ENCODE measurements at regions not wholly inside any gene's neighbourhood (a gene's known extent, or its start where the extent isn't known, plus 50 kb on each side); places are given as distances from the start of the nearest gene placed in this dataset.

GRCh38 chr5:165913059-165913458 is 2378.4 kb upstream of the WWC1 start:
- DNase-seq, result no peak

- no peak for DNase-seq
These were observed 2377.0 kb upstream of the WWC1 start for GRCh38 chr5:165914456-165914855.

DNA sequence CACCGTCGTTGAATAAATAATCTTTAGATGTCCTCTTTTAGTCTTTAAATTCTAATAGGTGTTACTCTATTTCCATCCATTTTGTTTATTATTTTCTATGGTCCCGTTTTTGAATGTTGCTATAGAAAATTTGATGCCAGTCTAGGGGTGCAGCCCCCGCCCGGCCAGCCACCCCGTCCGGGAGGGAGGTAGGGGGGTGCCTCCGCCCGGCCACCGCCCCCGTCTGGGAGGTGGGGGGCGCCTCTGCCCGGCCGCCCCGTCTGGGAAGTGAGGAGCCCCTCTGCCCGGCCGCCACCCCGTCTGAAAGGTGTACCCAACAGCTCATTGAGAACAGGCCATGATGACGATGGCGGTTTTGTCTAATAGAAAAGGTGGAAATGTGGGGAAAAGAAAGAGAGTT is 2372.2 kb upstream of the WWC1 start:
- no peak for DNase-seq

- DNase-seq, result no peak
These were observed 2370.8 kb upstream of the WWC1 start for GRCh38 chr5:165920655-165921054.

DNA sequence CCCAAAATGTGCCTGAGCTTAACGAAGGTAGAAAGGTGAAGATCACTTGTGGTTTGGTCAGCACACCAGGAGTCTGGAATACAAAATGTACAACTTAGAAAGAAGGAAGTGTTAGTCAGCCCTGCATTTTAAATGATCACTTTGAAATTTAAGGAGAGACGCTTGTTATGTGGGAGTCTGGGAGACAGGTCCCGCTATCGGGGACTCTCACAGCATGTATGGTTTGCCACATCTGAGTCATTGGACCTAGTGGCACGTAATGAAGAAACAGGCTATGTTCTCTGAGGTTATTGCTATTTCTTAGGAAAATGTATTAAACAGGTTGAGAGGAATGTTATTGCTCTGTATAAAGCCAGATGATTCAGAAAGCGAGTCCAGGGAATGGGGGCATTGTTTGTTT is 2362.5 kb upstream of the WWC1 start:
- no peak for DNase-seq

DNA sequence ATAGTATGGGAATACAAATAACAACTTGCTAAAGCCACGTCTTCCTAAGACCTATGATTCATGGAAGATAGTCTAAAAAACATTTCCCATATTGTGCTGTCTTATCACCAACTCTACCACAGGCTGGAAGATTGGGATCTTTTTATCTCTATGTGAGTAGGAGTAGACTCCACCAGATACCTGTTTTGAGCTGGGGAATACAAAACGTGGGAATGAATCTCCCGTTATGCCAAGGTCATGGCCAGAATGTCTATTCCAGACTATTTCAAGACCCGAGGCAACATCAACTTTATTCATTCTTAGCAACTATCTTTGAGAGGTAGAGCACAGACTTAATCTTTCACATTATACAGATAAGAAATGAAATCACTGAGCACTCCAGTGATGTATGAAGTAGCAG is 2350.9 kb upstream of the WWC1 start:
- no peak for DNase-seq

DNA sequence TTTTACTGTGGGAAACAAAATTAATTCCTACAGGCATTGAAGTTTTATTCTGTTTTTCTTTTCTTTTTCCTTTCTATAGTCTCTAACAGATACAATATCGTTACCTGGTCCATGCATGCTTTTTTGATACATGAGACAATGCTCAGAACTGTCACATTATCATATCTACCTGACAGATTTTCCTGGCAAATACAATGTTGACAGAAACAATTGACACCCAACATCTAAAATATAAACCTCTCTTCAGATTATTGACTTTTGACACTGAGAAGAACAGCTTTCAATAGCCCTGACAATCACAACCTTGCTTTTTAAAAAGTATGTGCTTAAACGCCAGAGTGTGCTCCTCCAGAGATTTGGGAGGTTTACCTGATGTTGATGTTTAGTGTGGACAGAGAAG is 2334.6 kb upstream of the WWC1 start:
- no peak for DNase-seq

DNA sequence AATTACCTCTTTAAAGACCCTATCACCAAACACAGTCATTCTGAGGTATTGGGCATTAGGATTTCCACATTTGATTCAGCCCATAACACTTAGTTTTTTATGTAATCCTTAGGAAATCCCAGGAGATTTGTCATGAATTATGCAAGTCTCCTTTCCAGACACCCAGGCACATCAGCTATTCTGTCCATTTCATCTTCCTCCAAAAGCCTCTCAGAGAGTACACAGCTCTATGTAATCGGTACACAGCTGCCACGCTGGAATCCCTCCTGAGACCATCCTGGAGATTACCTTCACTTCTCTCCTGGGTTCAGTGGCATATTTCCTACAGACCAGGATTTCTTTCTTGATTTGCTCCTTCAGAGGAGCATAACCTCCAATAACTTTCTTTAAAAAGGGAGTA is 2309.8 kb upstream of the WWC1 start:
- DNase-seq, result no peak

DNA sequence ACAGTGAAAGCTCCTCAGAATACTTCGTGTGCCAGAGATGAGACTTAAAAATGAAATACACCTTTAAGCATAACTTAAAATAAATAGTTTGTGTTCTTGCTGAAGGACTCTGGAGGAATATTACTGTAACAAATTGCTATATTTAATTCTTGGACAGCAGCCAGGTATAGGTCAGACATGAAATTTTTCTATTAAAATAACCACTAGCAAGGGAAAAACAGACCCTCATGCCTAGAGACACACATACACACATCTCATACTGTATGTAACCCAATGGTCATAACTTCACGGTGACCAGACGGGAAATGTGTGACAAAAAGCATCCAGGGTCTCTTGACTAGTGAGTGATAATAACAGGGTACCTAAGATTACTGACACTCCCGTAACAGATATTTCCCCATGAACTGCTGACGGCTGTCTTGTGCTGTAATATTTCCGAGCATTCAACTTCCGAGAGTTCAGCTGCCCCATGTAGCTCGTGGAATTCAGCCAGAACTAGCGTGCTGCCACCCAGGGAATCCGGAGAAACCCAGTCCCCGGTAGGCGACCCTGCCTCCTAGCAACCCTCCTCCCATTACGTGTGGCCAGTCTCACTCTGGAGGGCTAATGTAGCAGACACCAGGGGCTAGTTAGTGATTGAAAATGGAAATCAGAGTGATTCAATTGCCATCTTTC is 2295.1 kb upstream of the WWC1 start:
- DNase-seq, result no peak

- DNase-seq, result no peak
These were observed 2291.6 kb upstream of the WWC1 start for GRCh38 chr5:165999693-166000320.

DNA sequence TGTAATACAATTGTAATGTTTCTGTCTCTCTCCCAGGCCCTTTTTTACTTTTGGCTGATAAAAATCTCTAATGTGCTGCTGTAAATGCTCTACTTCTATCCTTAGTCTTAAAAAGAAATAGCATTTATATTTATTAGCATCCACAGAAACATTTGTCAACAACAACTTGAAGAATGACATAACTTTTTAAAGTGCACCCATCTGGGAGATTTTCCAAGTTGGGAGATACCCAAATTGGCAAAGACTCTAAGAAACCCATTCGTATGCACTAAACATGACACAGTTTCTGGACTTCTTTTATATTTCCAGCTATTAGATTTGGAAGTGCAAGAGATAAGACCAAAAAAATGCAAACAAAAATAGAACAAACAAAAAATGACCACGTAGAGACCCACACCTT is 2287.4 kb upstream of the WWC1 start:
- no peak for DNase-seq

DNA sequence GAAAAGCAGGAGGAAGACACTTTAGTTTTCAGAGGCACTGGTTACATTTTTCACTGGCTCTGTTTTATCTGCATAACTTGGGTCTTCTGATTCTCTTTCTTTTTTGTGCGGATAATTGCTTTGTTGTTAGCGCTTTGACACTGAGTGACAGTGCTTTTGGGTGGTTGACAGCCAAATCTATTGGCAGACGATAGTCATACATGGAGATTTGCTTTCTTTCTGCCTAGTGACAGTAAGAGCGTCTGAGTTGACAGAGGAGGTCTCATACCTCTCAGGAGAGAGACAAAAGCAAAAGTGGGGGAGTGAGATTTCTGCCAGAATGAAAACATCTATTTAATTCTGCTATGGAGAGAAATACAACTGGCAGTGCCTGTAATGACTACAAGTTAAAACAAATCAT is 2278.0 kb upstream of the WWC1 start:
- no peak for DNase-seq

GRCh38 chr5:166014256-166014655 is 2277.2 kb upstream of the WWC1 start:
- DNase-seq, result no peak

GRCh38 chr5:166018716-166019115 is 2272.7 kb upstream of the WWC1 start:
- no peak for DNase-seq

DNA sequence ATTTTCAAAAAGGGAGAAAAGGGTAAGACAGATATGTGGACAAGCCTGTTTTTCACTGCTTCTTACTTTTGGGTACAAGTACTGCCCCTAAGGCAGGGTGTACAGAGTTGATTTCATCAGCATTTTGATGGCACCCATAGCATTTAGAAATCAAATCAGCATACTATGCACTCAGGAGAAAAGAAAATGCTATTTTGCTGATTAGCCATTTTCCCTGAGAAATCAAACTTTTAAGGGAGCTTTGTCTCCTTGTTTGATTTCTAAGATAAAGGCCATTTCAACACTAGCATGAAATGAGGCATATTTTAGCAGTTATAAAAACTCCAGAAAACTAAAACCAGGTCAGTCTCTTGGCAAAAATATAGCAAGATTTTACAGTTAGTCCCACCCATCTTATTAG is 2269.4 kb upstream of the WWC1 start:
- no peak for DNase-seq

DNA sequence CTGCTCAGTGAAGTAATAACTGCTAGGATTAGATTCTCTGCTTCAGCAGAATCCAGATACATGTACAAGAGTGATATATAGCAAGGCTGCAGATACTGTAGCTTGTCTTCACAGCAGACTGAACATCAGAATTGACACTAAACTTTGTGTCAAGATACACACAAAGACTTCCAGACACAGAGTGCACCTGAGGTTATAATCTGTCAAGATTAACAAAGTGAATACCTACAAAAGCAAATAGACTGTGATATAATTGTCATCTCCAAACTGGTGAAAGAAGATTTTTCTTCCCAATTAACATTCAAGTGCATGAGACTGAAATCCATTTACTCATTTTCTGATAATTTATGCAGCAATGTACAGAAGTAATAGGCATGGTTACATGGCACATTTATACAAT is 2266.5 kb upstream of the WWC1 start:
- DNase-seq, result no peak

DNA sequence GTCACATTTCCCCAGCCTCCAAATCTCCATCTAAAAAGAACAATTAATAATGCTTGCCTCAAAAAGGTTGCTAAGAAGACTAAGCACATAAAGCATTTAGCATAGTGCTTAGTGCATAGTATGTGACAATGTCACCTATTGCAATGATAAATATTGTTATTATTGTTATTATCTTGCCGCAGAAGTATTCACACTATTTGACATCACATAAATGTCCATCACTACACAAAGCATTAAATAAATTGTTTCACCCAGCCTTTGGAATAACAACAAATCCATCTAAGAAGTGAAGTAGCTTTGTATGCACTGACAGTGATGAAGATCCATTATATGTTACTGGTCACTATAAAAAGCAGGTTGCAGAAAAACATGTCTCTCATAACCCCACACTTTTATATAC is 2263.9 kb upstream of the WWC1 start:
- DNase-seq, result no peak

- no peak for DNase-seq
These were observed 2259.5 kb upstream of the WWC1 start for GRCh38 chr5:166031926-166032325.

- DNase-seq, result no peak
These were observed 2258.8 kb upstream of the WWC1 start for GRCh38 chr5:166032601-166033000.

DNA sequence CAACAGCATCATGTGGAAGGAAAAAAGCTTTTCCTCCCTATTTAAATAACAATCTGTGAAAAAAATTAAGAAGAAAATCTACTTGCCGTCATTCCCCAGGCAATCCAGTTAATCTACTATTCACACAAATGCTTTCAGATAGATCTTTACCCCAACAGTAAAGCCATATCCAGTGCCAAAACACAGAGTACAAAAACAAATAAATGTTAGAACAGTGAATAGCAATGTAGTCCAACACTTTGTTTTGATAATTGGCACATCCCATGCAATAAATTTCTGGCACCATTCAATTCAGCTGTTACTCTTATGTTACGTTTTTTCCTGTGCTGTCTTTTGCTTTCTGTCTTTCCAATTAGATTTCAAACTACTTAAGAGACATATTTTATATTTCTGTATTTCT is 2245.5 kb upstream of the WWC1 start:
- DNase-seq, result no peak

DNA sequence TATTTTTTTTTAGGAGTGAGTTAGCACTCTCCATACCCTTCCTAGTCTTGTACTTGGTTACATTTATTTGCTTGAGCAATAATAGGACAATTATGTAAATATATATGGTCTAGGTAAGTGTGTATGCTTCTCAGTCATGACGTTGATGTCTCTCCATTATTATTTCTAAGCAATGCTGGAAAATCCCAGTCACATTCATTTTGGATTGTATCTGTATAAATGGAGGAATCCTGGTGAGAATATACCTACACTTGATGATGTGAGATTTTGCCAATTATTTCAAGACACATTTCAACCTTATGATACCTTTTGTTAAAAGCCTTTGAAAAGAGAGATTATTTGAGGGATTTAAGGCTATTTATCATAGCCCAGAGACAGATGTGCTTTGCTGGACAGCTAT is 2244.5 kb upstream of the WWC1 start:
- no peak for DNase-seq

DNA sequence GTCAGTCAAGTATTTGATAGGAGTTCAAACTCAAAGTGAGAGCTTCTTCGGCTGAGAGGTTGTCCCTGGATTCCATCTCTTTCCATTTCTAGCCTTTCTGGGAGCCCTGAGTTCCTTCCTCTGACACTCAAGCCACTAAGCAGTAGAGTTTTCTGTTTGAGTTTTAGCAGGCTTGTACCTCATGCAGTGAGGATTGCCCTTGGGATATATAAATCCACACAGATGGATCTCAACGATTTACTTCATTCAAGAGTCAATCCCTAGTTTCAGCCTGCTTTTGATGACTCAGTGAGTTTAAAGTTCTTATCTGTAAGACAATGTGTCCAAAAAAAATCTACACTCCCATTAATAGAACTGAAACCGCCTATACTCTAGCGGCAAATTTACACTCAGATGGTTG is 2240.9 kb upstream of the WWC1 start:
- DNase-seq, result no peak

DNA sequence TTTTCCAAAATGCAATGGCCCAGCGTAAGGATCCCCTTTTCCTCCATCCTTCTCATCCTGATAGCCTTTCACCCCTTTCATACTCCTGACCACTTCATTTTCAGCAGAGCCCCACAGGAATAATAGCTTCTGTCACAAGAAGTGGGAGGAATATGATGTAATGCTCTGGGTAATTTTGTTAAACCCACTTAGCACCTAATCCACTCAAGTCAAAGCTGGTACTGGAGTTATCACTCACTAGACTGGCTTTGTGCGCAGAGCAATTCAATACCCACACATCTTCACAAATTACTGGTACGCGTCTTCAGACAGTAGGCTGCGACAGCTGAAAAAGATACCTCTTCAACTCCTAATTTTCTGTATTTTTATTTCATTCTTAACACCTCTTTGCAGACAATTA is 2232.8 kb upstream of the WWC1 start:
- no peak for DNase-seq

DNA sequence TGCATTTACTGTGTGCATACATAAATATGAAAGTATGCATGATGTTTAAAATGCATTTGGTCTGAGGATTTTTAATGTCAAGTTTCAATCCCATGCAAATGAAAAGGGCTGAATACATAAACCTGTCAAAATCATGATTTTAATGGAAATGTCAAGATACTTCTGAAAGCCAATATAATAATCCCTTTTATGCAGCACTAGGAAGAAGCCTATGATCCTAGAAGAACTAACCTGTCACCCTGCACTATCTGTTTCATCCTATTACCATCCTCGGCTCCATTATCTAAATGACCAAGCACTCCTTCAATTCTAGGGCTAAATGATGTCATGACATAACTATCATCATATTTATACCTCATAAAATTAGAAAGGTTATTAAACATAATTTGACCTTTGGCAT is 2229.4 kb upstream of the WWC1 start:
- no peak for DNase-seq

GRCh38 chr5:166062719-166063118 is 2228.7 kb upstream of the WWC1 start:
- no peak for DNase-seq

Data from bone marrow (tissue), 2 donors.